HEK293T (cell line): ENCODE measurements at regions not wholly inside any gene's neighbourhood (a gene's known extent, or its start where the extent isn't known, plus 50 kb on each side); places are given as distances from the start of the nearest gene placed in this dataset.

Experiments used
- CTCF ChIA-PET: fragments of 350-600 bp; formaldehyde crosslinking; extraction: SDS; loops from one replicate; lab custom pipeline; 2021; ENCODE audit warnings: antibody characterized with exemption, inconsistent platforms; lab: Yijun Ruan, JAX
- POLR2A ChIA-PET: fragments of 350-600 bp; formaldehyde crosslinking; extraction: SDS; loops from one replicate; lab custom pipeline; 2020; ENCODE audit warnings: antibody characterized with exemption, inconsistent platforms; lab: Yijun Ruan, JAX
- DNase-seq: peaks from one replicate; pipeline ENCODE4 v3.0.0; 2012; ENCODE audit warnings: mixed read lengths; ENCODE audit errors: extremely low spot score
- ARNT ChIP-seq: fragments of 450-650 bp; IDR thresholded peaks from 2 replicates; pipeline ENCODE4 v1.6.1; 2017; ENCODE audit warnings: mild to moderate bottlenecking
- BHLHE40 ChIP-seq: fragments of 450-650 bp; IDR thresholded peaks from 2 replicates; pipeline ENCODE4 v1.6.1; 2016; ENCODE audit warnings: mild to moderate bottlenecking, moderate library complexity, borderline replicate concordance
- CTBP1 ChIP-seq: fragments of 450-650 bp; IDR thresholded peaks from 2 replicates; pipeline ENCODE4 v1.6.1; 2016; ENCODE audit warnings: borderline replicate concordance
- ELF4 ChIP-seq: fragments of 450-650 bp; IDR thresholded peaks from 2 replicates; pipeline ENCODE4 v1.6.1; 2017; ENCODE audit warnings: antibody characterized with exemption
- FOXA1 ChIP-seq: fragments of 450-650 bp; IDR thresholded peaks from 2 replicates; pipeline ENCODE4 v1.6.1; 2016; ENCODE audit warnings: mild to moderate bottlenecking
- FOXK2 ChIP-seq: fragments of 450-650 bp; IDR thresholded peaks from 2 replicates; pipeline ENCODE4 v1.6.1; 2016; ENCODE audit warnings: mild to moderate bottlenecking
- FOXM1 ChIP-seq: fragments of 450-650 bp; IDR thresholded peaks from 2 replicates; pipeline ENCODE4 v1.6.1; 2017; ENCODE audit warnings: mild to moderate bottlenecking, borderline replicate concordance
- HDGF ChIP-seq: fragments of 450-650 bp; IDR thresholded peaks from 2 replicates; pipeline ENCODE4 v1.6.1; 2017; ENCODE audit warnings: antibody characterized with exemption, borderline replicate concordance
- L3MBTL2 ChIP-seq: fragments of 450-650 bp; conservative IDR thresholded peaks from 2 replicates; pipeline ENCODE4 v1.6.1; 2016; ENCODE audit warnings: mild to moderate bottlenecking
- LEF1 ChIP-seq: fragments of 450-650 bp; IDR thresholded peaks from 2 replicates; pipeline ENCODE4 v1.6.1; 2017; ENCODE audit warnings: mild to moderate bottlenecking, borderline replicate concordance
- NFRKB ChIP-seq: fragments of 450-650 bp; IDR thresholded peaks from 2 replicates; pipeline ENCODE4 v1.6.1; 2016; ENCODE audit warnings: mild to moderate bottlenecking, moderate library complexity
- PKNOX1 ChIP-seq: fragments of 450-650 bp; IDR thresholded peaks from 2 replicates; pipeline ENCODE4 v1.6.1; 2016
- SP1 ChIP-seq: fragments of 450-650 bp; IDR thresholded peaks from 2 replicates; pipeline ENCODE4 v1.6.1; 2017
- SUZ12 ChIP-seq: fragments of 450-650 bp; IDR thresholded peaks from 2 replicates; pipeline ENCODE4 v1.6.1; 2016; ENCODE audit warnings: mild to moderate bottlenecking
- TARDBP ChIP-seq: fragments of 450-650 bp; IDR thresholded peaks from 2 replicates; pipeline ENCODE4 v1.6.1; 2016
- ZNF384 ChIP-seq: fragments of 450-650 bp; IDR thresholded peaks from 2 replicates; pipeline ENCODE4 v1.6.1; 2016

- POLR2A ChIA-PET: no interaction called here
These were observed 65.3 kb upstream of the PTGDR start for GRCh38 chr14:52202151-52202550.

GRCh38 chr14:52190337-52190931 is 77.1 kb upstream of the PTGDR start:
- CTCF ChIA-PET: no interaction called here
- POLR2A ChIA-PET: no interaction called here
- DNase-seq: no peak
- TF ChIP-seq LEF1 (no peak), ELF4 (no peak), FOXA1 (no peak), CTBP1 (no peak), SUZ12 (no peak), NFRKB (no peak), HDGF (no peak), ARNT (no peak), PKNOX1 (no peak), TARDBP (no peak)

More at GRCh38 chr14:52202151-52202550, 65.3 kb upstream of the PTGDR start:
- CTCF ChIA-PET: no interaction called here
- TF ChIP-seq PKNOX1: no peak
- no peak for TF ChIP-seq ZNF384
- TF ChIP-seq HDGF: no peak
- TF ChIP-seq NFRKB: no peak
- TF ChIP-seq SUZ12: no peak
- no peak for TF ChIP-seq ELF4
- DNase-seq: no peak

GRCh38 chr14:52189325-52189724 is 78.2 kb upstream of the PTGDR start:
- POLR2A ChIA-PET: no interaction called here
- no peak for DNase-seq
- no peak for TF ChIP-seq NFRKB
- no peak for TF ChIP-seq FOXK2
- no peak for TF ChIP-seq FOXA1
- TF ChIP-seq ARNT: no peak
- no peak for TF ChIP-seq SUZ12
- no peak for TF ChIP-seq FOXM1
- TF ChIP-seq TARDBP: no peak
- TF ChIP-seq LEF1: no peak
- no peak for TF ChIP-seq SP1
- no peak for TF ChIP-seq ZNF384
- no peak for TF ChIP-seq L3MBTL2
- no peak for TF ChIP-seq CTBP1
- no peak for TF ChIP-seq PKNOX1
- TF ChIP-seq ELF4: no peak
- TF ChIP-seq BHLHE40: no peak
- no peak for TF ChIP-seq HDGF
- CTCF ChIA-PET: no interaction called here

- DNase-seq: no peak
- no peak for TF ChIP-seq TARDBP
- TF ChIP-seq HDGF: no peak
- no peak for TF ChIP-seq SP1
- no peak for TF ChIP-seq FOXK2
- no peak for TF ChIP-seq LEF1
- TF ChIP-seq ARNT: no peak
- TF ChIP-seq NFRKB: no peak
- no peak for TF ChIP-seq L3MBTL2
- no peak for TF ChIP-seq FOXA1
- TF ChIP-seq CTBP1: no peak
- no peak for TF ChIP-seq PKNOX1
- TF ChIP-seq ELF4: no peak
- no peak for TF ChIP-seq ZNF384
- TF ChIP-seq BHLHE40: no peak
- TF ChIP-seq FOXM1: no peak
- no peak for TF ChIP-seq SUZ12
- CTCF ChIA-PET: no interaction called here
- POLR2A ChIA-PET: no interaction called here
These were observed 79.1 kb upstream of the PTGDR start for GRCh38 chr14:52188381-52188780.

GRCh38 chr14:52185178-52185577 is 82.3 kb upstream of the PTGDR start:
- ChIA-PET POLR2A (no interaction called here), CTCF (no interaction called here)

GRCh38 chr14:52182853-52183252 is 84.6 kb upstream of the PTGDR start:
- ChIA-PET CTCF (no interaction called here), POLR2A (no interaction called here)
- DNase-seq: no peak
- TF ChIP-seq ELF4 (no peak), FOXM1 (no peak), HDGF (no peak), FOXK2 (no peak), CTBP1 (no peak), LEF1 (no peak), TARDBP (no peak), ARNT (no peak), PKNOX1 (no peak)

More at GRCh38 chr14:52185178-52185577, 82.3 kb upstream of the PTGDR start:
- no peak for TF ChIP-seq ARNT
- no peak for TF ChIP-seq L3MBTL2
- TF ChIP-seq FOXM1: no peak
- no peak for TF ChIP-seq CTBP1
- TF ChIP-seq FOXK2: no peak
- no peak for TF ChIP-seq NFRKB
- no peak for TF ChIP-seq BHLHE40
- TF ChIP-seq SUZ12: no peak
- no peak for DNase-seq
